NCI-H1930 (cell line): ENCODE measurements at regions not wholly inside any gene's neighbourhood (a gene's known extent, or its start where the extent isn't known, plus 50 kb on each side); places are given as distances from the start of the nearest gene placed in this dataset.

ENCODE experiments used
- DNase-seq, 2 experiments: peaks; one replicate each; lab custom pipeline; 2025; lab: John Stamatoyannopoulos, UW

GRCh38 chr20:22226849-22227700 lies 357.3 kb downstream of the FOXA2 start:
- no peak for DNase-seq

- no peak for DNase-seq
Measured at GRCh38 chr20:22223236-22223635, 361.1 kb downstream of the FOXA2 start.

GRCh38 chr20:22217712-22218352 lies 366.5 kb downstream of the FOXA2 start:
- no peak for DNase-seq

GRCh38 chr20:22216984-22217383 lies 367.4 kb downstream of the FOXA2 start:
- no peak for DNase-seq

- no peak for DNase-seq
Measured at GRCh38 chr20:22214296-22214695, 370.1 kb downstream of the FOXA2 start.

- no peak for DNase-seq
Measured at GRCh38 chr20:22213271-22213670, 371.1 kb downstream of the FOXA2 start.

- no peak for DNase-seq
Measured at GRCh38 chr20:22207280-22207679, 377.1 kb downstream of the FOXA2 start.

- no peak for DNase-seq
Measured at GRCh38 chr20:22204801-22205200, 379.6 kb downstream of the FOXA2 start.

- DNase-seq, result no peak
Measured at GRCh38 chr20:22182148-22182547, 402.2 kb downstream of the FOXA2 start.

- no peak for DNase-seq
Measured at GRCh38 chr20:22180244-22180643, 404.1 kb downstream of the FOXA2 start.

- DNase-seq, result no peak
Measured at GRCh38 chr20:22160101-22160652, 424.2 kb downstream of the FOXA2 start.

GRCh38 chr20:22159276-22159675 lies 425.1 kb downstream of the FOXA2 start:
- DNase-seq, result no peak

GRCh38 chr20:22127587-22127986 lies 422.1 kb downstream of the PAX1 start:
- DNase-seq, result no peak

GRCh38 chr20:22106308-22106938 lies 401.0 kb downstream of the PAX1 start:
- DNase-seq, result peak in 1 of 2 experiments; percentile 35

- no peak for DNase-seq
Measured at GRCh38 chr20:22101606-22102005, 396.1 kb downstream of the PAX1 start.

- DNase-seq, result no peak
Measured at GRCh38 chr20:22100686-22101085, 395.2 kb downstream of the PAX1 start.

- no peak for DNase-seq
Measured at GRCh38 chr20:22099348-22099747, 393.9 kb downstream of the PAX1 start.

GRCh38 chr20:22098511-22098910 lies 393.0 kb downstream of the PAX1 start:
- DNase-seq, result no peak

- no peak for DNase-seq
Measured at GRCh38 chr20:22093122-22093521, 387.7 kb downstream of the PAX1 start.

GRCh38 chr20:22088882-22089281 lies 383.4 kb downstream of the PAX1 start:
- no peak for DNase-seq

- DNase-seq, result no peak
Measured at GRCh38 chr20:22080985-22081384, 375.5 kb downstream of the PAX1 start.

GRCh38 chr20:22074635-22075034 lies 369.2 kb downstream of the PAX1 start:
- DNase-seq, result no peak

- DNase-seq, result no peak
Measured at GRCh38 chr20:22071841-22072240, 366.4 kb downstream of the PAX1 start.
